ENCODE measurements at regions not wholly inside any gene's neighbourhood (a gene's known extent, or its start where the extent isn't known, plus 50 kb on each side); places are given as distances from the start of the nearest gene placed in this dataset.

DNA sequence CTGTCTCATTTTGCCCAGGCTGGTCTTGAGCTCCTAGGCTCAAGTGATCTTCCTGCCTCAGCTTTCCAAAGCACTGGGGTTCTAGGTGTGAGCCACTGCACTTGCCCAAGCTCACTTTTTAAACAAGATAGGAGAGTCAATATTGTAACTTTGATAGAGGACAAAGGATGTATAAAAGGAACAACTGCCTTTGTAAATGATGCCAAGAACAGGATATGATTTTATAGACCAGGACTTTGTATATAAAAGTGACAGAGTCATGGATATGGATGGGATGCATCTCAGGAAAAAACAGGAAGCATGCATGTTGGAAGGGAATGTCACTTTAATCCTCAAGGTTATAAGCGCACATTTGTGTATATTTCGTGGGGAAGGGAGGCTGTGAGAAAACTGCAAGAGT is 338.4 kb downstream of the PRL start:
- TF ChIP-seq EZH2 (IDR thresholded peaks at IDR 0.05; ENCODE audit: borderline replicate concordance, low read depth, low read length, severe bottlenecking), result no peak
- TF ChIP-seq POLR2AphosphoS5 (IDR thresholded peaks at IDR 0.05; ENCODE audit: insufficient read depth, low read depth, low read length), result no peak
- TF ChIP-seq GATA2 (IDR thresholded peaks at IDR 0.05; ENCODE audit: insufficient read depth, insufficient read length, low read depth, low read length), result no peak
- TF ChIP-seq, protein P1, sequence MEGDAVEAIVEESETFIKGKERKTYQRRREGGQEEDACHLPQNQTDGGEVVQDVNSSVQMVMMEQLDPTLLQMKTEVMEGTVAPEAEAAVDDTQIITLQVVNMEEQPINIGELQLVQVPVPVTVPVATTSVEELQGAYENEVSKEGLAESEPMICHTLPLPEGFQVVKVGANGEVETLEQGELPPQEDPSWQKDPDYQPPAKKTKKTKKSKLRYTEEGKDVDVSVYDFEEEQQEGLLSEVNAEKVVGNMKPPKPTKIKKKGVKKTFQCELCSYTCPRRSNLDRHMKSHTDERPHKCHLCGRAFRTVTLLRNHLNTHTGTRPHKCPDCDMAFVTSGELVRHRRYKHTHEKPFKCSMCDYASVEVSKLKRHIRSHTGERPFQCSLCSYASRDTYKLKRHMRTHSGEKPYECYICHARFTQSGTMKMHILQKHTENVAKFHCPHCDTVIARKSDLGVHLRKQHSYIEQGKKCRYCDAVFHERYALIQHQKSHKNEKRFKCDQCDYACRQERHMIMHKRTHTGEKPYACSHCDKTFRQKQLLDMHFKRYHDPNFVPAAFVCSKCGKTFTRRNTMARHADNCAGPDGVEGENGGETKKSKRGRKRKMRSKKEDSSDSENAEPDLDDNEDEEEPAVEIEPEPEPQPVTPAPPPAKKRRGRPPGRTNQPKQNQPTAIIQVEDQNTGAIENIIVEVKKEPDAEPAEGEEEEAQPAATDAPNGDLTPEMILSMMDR (IDR thresholded peaks at IDR 0.05; ENCODE audit: extremely low read depth in 1 of 2, insufficient read depth in 1 of 2, low read depth in 1 of 2, low read length in 2 of 2), result no peak
- TF ChIP-seq, protein P2, sequence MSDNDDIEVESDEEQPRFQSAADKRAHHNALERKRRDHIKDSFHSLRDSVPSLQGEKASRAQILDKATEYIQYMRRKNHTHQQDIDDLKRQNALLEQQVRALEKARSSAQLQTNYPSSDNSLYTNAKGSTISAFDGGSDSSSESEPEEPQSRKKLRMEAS (IDR thresholded peaks at IDR 0.05; ENCODE audit: insufficient read depth, insufficient read length), result no peak
- no peak for TF ChIP-seq JUN (IDR thresholded peaks at IDR 0.05; ENCODE audit: borderline replicate concordance, insufficient read depth, insufficient read length, low read depth)
- CTCF ChIA-PET, result interaction anchor here (0.7 kb wide), 2 partner anchors 12 to 13 kb away, joined by 3 read pairs; no protein-coding TSS in a partner anchor
- Histone ChIP-seq H4K20me1 (replicated peaks; ENCODE audit: control insufficient read depth, extremely low read depth, insufficient read depth, low read length) (no peaks in the 10 kb centered on the region), H3K27me3 (ENCODE audit: control insufficient read depth in 2 of 2, insufficient read depth in 2 of 2, low read length in 2 of 2) (no peaks in the 10 kb centered on the region), H3K4me1 (ENCODE audit: control insufficient read depth, extremely low read depth, insufficient read depth, low read length) (peaks cover 11% of the 10 kb centered on the region), H3K4me3 (replicated peaks in 1 of 3; ENCODE audit: insufficient read depth in 1 of 3, low read depth in 1 of 3, low read length in 3 of 3) (no peak overlapping the region), H3K4me2 (ENCODE audit: insufficient read depth, low read length) (no peak overlapping the region), H3K79me2 (ENCODE audit: control insufficient read depth, insufficient read depth, low read length) (no peaks in the 10 kb centered on the region), H2AFZ (ENCODE audit: low read depth, low read length) (no peak overlapping the region), H3K9me1 (replicated peaks; ENCODE audit: control insufficient read depth, extremely low read depth, insufficient read depth, low read length) (no peaks in the 10 kb centered on the region), H3K27ac (ENCODE audit: insufficient read depth, low read depth, low read length) (no peak overlapping the region), H3K9ac (replicated peaks; ENCODE audit: extremely low read depth, insufficient read depth, low read length) (no peak overlapping the region), H3K9me3 (replicated peaks; ENCODE audit: control insufficient read depth, insufficient read depth, low read length) (no peaks in the 10 kb centered on the region), H3K36me3 (ENCODE audit: control insufficient read depth in 2 of 2, extremely low read depth in 1 of 2, insufficient read depth in 2 of 2, low read length in 2 of 2) (no peaks in the 10 kb centered on the region)
- POLR2A ChIA-PET, result no interaction called here
- DNase-seq (ENCODE audit: low read depth, low spot score) (peak; percentile 44), FAIRE-seq (no peak)
- dilution Hi-C loops (cut with MboI; ENCODE audit: extremely low pct_ligation_motif_present, low sequenced_read_pairs) (no loop called here), intact Hi-C loops (cut with micrococcal nuclease) (no loop called here)
- BruUV-seq (replicated peaks), result no TSS peak

All from endothelial cell of umbilical vein (primary cell).